ENCODE measurements at regions not wholly inside any gene's neighbourhood (a gene's known extent, or its start where the extent isn't known, plus 50 kb on each side); places are given as distances from the start of the nearest gene placed in this dataset.

DNA sequence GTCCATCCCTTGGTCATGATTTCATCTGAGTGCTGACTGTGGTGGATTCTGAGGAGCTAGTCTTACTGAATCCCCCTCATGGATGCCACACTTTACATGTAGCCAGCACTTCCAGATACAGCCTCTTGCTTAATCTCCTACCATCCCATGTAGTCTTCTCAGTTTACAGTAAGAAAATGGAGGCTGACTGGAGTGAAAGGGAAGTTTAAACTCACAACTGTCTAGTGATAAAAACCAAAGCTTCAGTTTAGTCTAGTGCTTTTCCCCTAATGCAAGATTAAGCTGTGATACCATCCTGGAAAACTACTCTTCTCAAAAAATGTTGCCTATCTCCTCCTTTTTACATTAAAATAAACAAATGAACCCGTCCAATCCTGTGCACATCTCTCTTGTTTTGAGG lies 146.8 kb upstream of the HES1 start:
- no peaks in the 10 kb centered on the region for H3K36me3 ChIP-seq
- no peak for DNase-seq (ENCODE audit: low spot score in 2 of 2)
- no peak overlapping the region for H3K4me3 ChIP-seq
- H3K4me1 ChIP-seq = peaks cover under 1 to 3% of the 10 kb centered on the region in 2 donors
- H3K27me3 ChIP-seq = no peaks in the 10 kb centered on the region
- no peak for TF ChIP-seq POLR2A (IDR thresholded peaks at IDR 0.05)
- no peak for TF ChIP-seq POLR2AphosphoS5 (IDR thresholded peaks at IDR 0.05)
- TF ChIP-seq CTCF (IDR thresholded peaks at IDR 0.05) = no peak
- intact Hi-C loops (cut with DNase I; ENCODE audit: low total_unique reads) = no loop called here
- H3K27ac ChIP-seq = no peak overlapping the region
- H3K9me3 ChIP-seq = no peaks in the 10 kb centered on the region

- Histone ChIP-seq H3K27me3 (no peaks in the 10 kb centered on the region), H3K4me1 (no peaks in the 10 kb centered on the region), H3K4me3 (no peak overlapping the region), H3K9me3 (no peaks in the 10 kb centered on the region), H3K36me3 (no peaks in the 10 kb centered on the region), H3K27ac (no peak overlapping the region)
- no peak for TF ChIP-seq POLR2A (IDR thresholded peaks at IDR 0.05)
- DNase-seq (ENCODE audit: low spot score in 2 of 2) = no peak
- intact Hi-C loops (cut with DNase I; ENCODE audit: low total_unique reads) = no loop called here
These were observed 144.1 kb upstream of the HES1 start for GRCh38 chr3:193991666-193992424.

GRCh38 chr3:193992425-193993037 lies 143.4 kb upstream of the HES1 start:
- H3K27me3 ChIP-seq = no peaks in the 10 kb centered on the region
- H3K4me3 ChIP-seq = no peak overlapping the region
- no peaks in the 10 kb centered on the region for H3K4me1 ChIP-seq
- H3K27ac ChIP-seq = no peak overlapping the region
- TF ChIP-seq POLR2A (IDR thresholded peaks at IDR 0.05) (no peak), POLR2AphosphoS5 (IDR thresholded peaks at IDR 0.05) (no peak), CTCF (IDR thresholded peaks at IDR 0.05) (no peak)
- DNase-seq (ENCODE audit: low spot score in 2 of 2) = no peak
- intact Hi-C loops (cut with DNase I; ENCODE audit: low total_unique reads) = no loop called here
- H3K36me3 ChIP-seq = no peaks in the 10 kb centered on the region
- no peaks in the 10 kb centered on the region for H3K9me3 ChIP-seq

DNA sequence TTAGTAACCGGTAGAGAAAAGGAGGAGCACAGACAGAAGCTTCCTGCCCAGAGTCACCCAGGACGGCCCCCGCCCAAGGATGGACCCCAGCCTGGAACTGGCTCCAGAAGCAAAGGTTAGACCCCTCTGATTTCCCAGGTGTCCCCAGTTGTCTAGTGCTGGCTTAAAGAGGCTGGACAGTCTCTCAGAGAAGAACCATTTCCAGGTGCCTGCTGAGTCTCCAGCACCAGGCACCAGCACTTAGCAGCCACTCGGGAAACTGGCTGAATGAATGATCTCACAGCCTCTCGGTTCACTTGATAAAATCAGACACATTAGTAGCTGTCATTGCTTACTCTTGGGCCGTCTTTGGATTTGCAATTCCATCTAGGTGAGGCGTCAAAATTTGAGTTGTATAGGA lies 139.7 kb upstream of the HES1 start:
- no peaks in the 10 kb centered on the region for H3K4me1 ChIP-seq
- H3K4me3 ChIP-seq = no peak overlapping the region
- no peak for TF ChIP-seq POLR2AphosphoS5 (IDR thresholded peaks at IDR 0.05)
- TF ChIP-seq CTCF (IDR thresholded peaks at IDR 0.05) = no peak
- no peak for TF ChIP-seq POLR2A (IDR thresholded peaks at IDR 0.05)
- H3K27me3 ChIP-seq = no peaks in the 10 kb centered on the region
- DNase-seq (ENCODE audit: low spot score in 2 of 2) = no peak
- H3K27ac ChIP-seq = no peak overlapping the region
- H3K36me3 ChIP-seq = no peaks in the 10 kb centered on the region
- no peaks in the 10 kb centered on the region for H3K9me3 ChIP-seq
- intact Hi-C loops (cut with DNase I; ENCODE audit: low total_unique reads) = no loop called here

GRCh38 chr3:193996641-193997089 lies 139.3 kb upstream of the HES1 start:
- Histone ChIP-seq H3K9me3 (no peaks in the 10 kb centered on the region), H3K36me3 (no peaks in the 10 kb centered on the region), H3K27me3 (no peaks in the 10 kb centered on the region), H3K4me1 (no peaks in the 10 kb centered on the region), H3K4me3 (no peak overlapping the region), H3K27ac (no peak overlapping the region)
- intact Hi-C loops (cut with DNase I; ENCODE audit: low total_unique reads) = no loop called here
- no peak for TF ChIP-seq POLR2AphosphoS5 (IDR thresholded peaks at IDR 0.05)
- TF ChIP-seq CTCF (IDR thresholded peaks at IDR 0.05) = no peak
- TF ChIP-seq POLR2A (IDR thresholded peaks at IDR 0.05) = no peak
- DNase-seq (ENCODE audit: low spot score in 2 of 2) = no peak
